AG08395 (cell line): ENCODE measurements at regions not wholly inside any gene's neighbourhood (a gene's known extent, or its start where the extent isn't known, plus 50 kb on each side); places are given as distances from the start of the nearest gene placed in this dataset.

Source experiments
- DNase-seq: peaks from one replicate; pipeline ENCODE4 v3.0.0; 2012; ENCODE audit warnings: mixed read lengths, low spot score

- no peak for DNase-seq
Measured at GRCh38 chr4:166635367-166635766, 598.9 kb downstream of the SPOCK3 start.

GRCh38 chr4:166637816-166638215, 596.5 kb downstream of the SPOCK3 start:
- DNase-seq, result no peak

GRCh38 chr4:166655231-166655630, 579.1 kb downstream of the SPOCK3 start:
- no peak for DNase-seq

GRCh38 chr4:166655705-166656104, 578.6 kb downstream of the SPOCK3 start:
- no peak for DNase-seq

GRCh38 chr4:166657261-166657660, 577.0 kb downstream of the SPOCK3 start:
- DNase-seq, result no peak

GRCh38 chr4:166658585-166658984, 575.7 kb downstream of the SPOCK3 start:
- no peak for DNase-seq

GRCh38 chr4:166662266-166662843, 571.9 kb downstream of the SPOCK3 start:
- DNase-seq, result no peak

- no peak for DNase-seq
Measured at GRCh38 chr4:166670341-166670740, 564.0 kb downstream of the SPOCK3 start.

GRCh38 chr4:166673911-166674310, 560.4 kb downstream of the SPOCK3 start:
- no peak for DNase-seq

GRCh38 chr4:166675411-166675810, 558.9 kb downstream of the SPOCK3 start:
- DNase-seq, result no peak

- DNase-seq, result no peak
Measured at GRCh38 chr4:166680796-166681195, 553.5 kb downstream of the SPOCK3 start.

- no peak for DNase-seq
Measured at GRCh38 chr4:166682200-166682599, 552.1 kb downstream of the SPOCK3 start.
